ENCODE measurements at regions not wholly inside any gene's neighbourhood (a gene's known extent, or its start where the extent isn't known, plus 50 kb on each side); places are given as distances from the start of the nearest gene placed in this dataset.

DNA sequence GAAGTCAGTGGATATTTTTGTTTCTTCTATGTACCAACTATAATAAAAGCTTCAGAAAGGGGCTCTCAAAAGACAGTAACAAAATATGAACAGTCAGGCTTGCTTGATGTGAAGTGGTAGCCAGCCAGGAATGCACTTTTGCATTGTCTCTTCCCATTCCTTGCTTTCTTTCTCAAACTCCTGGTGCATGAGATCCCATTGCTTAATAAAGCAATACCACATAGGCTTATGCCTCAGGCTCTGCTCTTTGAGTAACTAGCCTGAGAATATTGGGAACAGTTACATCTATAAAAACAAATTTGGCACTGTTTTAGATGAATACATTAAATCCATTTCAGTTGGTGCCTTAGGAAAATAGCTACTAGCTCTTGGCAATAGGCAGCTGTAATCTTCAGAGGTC is 62.6 kb upstream of the ST6GAL2 start:
- no peak overlapping the region for H3K27ac Mint-ChIP-seq
- no peaks in the 10 kb centered on the region for H3K36me3 Mint-ChIP-seq (ENCODE audit: low read depth)

DNA sequence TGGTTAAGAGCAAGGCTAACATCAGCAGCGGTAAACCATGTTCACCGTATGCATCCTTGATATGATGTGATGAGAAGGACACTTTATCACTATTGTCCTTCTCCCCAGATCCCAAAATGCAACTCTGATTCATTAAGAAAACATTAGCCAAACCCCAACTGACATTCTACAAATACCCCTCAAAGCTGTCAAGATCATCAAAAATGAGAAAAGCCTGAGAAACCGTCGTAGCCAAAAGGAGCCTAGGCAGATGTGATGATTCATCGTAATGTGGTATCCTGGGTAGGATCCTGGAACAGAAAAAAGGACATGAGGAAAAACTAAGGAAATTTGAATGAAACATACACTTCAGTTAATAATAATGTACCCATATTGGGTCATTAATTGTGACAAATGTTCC is 67.3 kb upstream of the ST6GAL2 start:
- no peaks in the 10 kb centered on the region for H3K4me1 ChIP-seq (ENCODE audit: insufficient read depth, low read length)
- Mint-ChIP-seq H3K4me1 (ENCODE audit: low read depth) (no peaks in the 10 kb centered on the region), H3K4me3 (no peak overlapping the region), H3K27me3 (no peaks in the 10 kb centered on the region), H3K36me3 (ENCODE audit: low read depth) (no peaks in the 10 kb centered on the region), H3K9me3 (peaks cover 12% of the 10 kb centered on the region), H3K27ac (no peak overlapping the region)
- no peak overlapping the region for H3K4me3 ChIP-seq (ENCODE audit: low read length)
- DNase-seq (no peak), ATAC-seq (ENCODE audit: poor library complexity) (no peak)
- CTCF ChIA-PET, result no interaction called here
- H3K27me3 ChIP-seq (ENCODE audit: control insufficient read depth in 1 of 2, insufficient read depth in 2 of 2, low read length in 2 of 2), result no peaks in the 10 kb centered on the region
- TF ChIP-seq, protein P1, sequence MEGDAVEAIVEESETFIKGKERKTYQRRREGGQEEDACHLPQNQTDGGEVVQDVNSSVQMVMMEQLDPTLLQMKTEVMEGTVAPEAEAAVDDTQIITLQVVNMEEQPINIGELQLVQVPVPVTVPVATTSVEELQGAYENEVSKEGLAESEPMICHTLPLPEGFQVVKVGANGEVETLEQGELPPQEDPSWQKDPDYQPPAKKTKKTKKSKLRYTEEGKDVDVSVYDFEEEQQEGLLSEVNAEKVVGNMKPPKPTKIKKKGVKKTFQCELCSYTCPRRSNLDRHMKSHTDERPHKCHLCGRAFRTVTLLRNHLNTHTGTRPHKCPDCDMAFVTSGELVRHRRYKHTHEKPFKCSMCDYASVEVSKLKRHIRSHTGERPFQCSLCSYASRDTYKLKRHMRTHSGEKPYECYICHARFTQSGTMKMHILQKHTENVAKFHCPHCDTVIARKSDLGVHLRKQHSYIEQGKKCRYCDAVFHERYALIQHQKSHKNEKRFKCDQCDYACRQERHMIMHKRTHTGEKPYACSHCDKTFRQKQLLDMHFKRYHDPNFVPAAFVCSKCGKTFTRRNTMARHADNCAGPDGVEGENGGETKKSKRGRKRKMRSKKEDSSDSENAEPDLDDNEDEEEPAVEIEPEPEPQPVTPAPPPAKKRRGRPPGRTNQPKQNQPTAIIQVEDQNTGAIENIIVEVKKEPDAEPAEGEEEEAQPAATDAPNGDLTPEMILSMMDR (IDR thresholded peaks at IDR 0.05), result no peak
- H3K36me3 ChIP-seq (ENCODE audit: insufficient read depth, low read length), result no peaks in the 10 kb centered on the region
- no peak overlapping the region for H3K27ac ChIP-seq (ENCODE audit: low read depth in 1 of 2, low read length in 2 of 2)
- POLR2A ChIA-PET, result no interaction called here
- intact Hi-C loops (cut with DNase I, micrococcal nuclease), result no loop called here
- no peaks in the 10 kb centered on the region for H3K9me3 ChIP-seq (ENCODE audit: control insufficient read depth in 1 of 2, insufficient read depth in 1 of 2, low read length in 2 of 2)

More for the DNA sequence above, 62.6 kb upstream of the ST6GAL2 start:
- no peaks in the 10 kb centered on the region for H3K4me1 ChIP-seq (ENCODE audit: insufficient read depth, low read length)
- peaks cover 0 to 5% of the 10 kb centered on the region in 2 experiments for H3K9me3 ChIP-seq (ENCODE audit: control insufficient read depth in 1 of 2, insufficient read depth in 1 of 2, low read length in 2 of 2)
- DNase-seq (no peak), ATAC-seq (ENCODE audit: poor library complexity) (no peak)
- H3K27me3 ChIP-seq (ENCODE audit: control insufficient read depth in 1 of 2, insufficient read depth in 2 of 2, low read length in 2 of 2), result no peaks in the 10 kb centered on the region
- intact Hi-C loops (cut with DNase I, micrococcal nuclease), result no loop called here
- ChIA-PET POLR2A (no interaction called here), CTCF (no interaction called here)
- no peaks in the 10 kb centered on the region for H3K27me3 Mint-ChIP-seq
- no peak overlapping the region for H3K27ac ChIP-seq (ENCODE audit: low read depth in 1 of 2, low read length in 2 of 2)
- no peak overlapping the region for H3K4me3 Mint-ChIP-seq
- H3K36me3 ChIP-seq (ENCODE audit: insufficient read depth, low read length), result no peaks in the 10 kb centered on the region
- TF ChIP-seq, protein P1 (IDR thresholded peaks at IDR 0.05), result no peak
- peaks cover 13% of the 10 kb centered on the region for H3K9me3 Mint-ChIP-seq
- no peaks in the 10 kb centered on the region for H3K4me1 Mint-ChIP-seq (ENCODE audit: low read depth)
- H3K4me3 ChIP-seq (ENCODE audit: low read length), result no peak overlapping the region

DNA sequence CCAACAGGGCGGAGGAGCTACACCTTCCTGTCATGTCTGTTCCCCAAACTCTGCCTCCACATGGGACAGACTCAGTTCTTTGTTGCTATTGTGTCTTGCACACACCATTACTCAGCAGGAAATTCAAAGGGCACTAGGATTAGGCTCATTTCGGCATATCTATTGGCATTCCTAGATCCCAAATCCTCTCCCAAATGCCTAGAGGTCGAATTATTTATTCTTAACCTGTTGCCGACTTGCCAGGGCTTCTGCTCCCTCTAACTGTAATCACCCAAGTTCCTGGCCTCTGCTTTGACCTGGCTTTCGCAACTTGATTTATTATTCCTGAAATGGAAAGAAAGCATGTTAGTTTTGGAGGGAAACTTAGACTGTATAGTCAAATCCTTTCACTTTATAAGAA is 67.8 kb upstream of the ST6GAL2 start:
- Histone ChIP-seq H3K27ac (ENCODE audit: low read depth in 1 of 2, low read length in 2 of 2) (no peak overlapping the region), H3K36me3 (ENCODE audit: insufficient read depth, low read length) (no peaks in the 10 kb centered on the region), H3K4me3 (ENCODE audit: low read length) (no peak overlapping the region), H3K4me1 (ENCODE audit: insufficient read depth, low read length) (no peaks in the 10 kb centered on the region), H3K27me3 (ENCODE audit: control insufficient read depth in 1 of 2, insufficient read depth in 2 of 2, low read length in 2 of 2) (no peaks in the 10 kb centered on the region), H3K9me3 (ENCODE audit: control insufficient read depth in 1 of 2, insufficient read depth in 1 of 2, low read length in 2 of 2) (no peaks in the 10 kb centered on the region)
- POLR2A ChIA-PET, result no interaction called here
- CTCF ChIA-PET, result no interaction called here
- Mint-ChIP-seq H3K36me3 (ENCODE audit: low read depth) (no peaks in the 10 kb centered on the region), H3K4me3 (no peak overlapping the region), H3K27me3 (no peaks in the 10 kb centered on the region), H3K4me1 (ENCODE audit: low read depth) (no peaks in the 10 kb centered on the region), H3K27ac (no peak overlapping the region), H3K9me3 (peaks cover 12% of the 10 kb centered on the region)
- ATAC-seq (ENCODE audit: poor library complexity) (no peak), DNase-seq (no peak)
- intact Hi-C loops (cut with DNase I, micrococcal nuclease), result no loop called here
- TF ChIP-seq, protein P1 (IDR thresholded peaks at IDR 0.05), result no peak
